ENCODE measurements at regions not wholly inside any gene's neighbourhood (a gene's known extent, or its start where the extent isn't known, plus 50 kb on each side); places are given as distances from the start of the nearest gene placed in this dataset.

DNA sequence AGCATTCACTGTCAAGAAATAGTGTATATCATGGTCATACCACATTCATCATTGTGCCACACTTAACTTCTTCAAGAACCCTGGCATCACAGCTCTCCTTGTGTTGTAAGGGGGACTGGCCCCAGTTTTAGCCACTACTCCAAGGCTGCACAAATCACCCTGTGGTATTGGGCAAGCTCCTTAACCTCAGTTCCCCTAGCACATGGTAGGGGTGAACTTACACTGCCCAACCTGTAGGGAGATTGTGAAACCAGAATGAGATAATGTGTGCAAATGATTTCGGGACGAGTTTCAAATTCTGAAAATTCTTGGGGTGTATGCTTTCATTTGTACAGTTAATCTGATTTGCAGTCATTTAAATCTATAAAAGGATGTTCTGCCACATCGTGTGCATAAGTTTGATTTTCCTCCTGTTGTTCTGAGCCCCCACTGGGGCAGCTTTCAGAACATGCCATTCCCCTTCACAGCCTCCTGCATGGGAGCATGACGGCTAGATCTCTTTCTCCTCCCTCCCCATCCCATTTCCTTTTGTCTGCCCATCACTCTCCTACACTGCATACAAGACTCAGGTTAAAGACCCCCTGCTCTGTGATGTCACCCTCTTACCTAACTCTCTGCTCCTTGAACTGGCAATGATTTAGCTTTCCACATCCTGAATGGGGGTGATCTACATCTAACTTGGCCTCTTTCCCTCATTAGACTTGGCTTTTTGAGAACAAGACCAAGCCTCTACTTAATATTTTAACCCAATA lies 290.3 kb downstream of the CHRM3 start:
- TF ChIP-seq, protein P1, sequence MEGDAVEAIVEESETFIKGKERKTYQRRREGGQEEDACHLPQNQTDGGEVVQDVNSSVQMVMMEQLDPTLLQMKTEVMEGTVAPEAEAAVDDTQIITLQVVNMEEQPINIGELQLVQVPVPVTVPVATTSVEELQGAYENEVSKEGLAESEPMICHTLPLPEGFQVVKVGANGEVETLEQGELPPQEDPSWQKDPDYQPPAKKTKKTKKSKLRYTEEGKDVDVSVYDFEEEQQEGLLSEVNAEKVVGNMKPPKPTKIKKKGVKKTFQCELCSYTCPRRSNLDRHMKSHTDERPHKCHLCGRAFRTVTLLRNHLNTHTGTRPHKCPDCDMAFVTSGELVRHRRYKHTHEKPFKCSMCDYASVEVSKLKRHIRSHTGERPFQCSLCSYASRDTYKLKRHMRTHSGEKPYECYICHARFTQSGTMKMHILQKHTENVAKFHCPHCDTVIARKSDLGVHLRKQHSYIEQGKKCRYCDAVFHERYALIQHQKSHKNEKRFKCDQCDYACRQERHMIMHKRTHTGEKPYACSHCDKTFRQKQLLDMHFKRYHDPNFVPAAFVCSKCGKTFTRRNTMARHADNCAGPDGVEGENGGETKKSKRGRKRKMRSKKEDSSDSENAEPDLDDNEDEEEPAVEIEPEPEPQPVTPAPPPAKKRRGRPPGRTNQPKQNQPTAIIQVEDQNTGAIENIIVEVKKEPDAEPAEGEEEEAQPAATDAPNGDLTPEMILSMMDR (IDR thresholded peaks at IDR 0.05), result no peak
- no peak for TF ChIP-seq POLR2A (IDR thresholded peaks at IDR 0.05)
